Upper lobe of left lung (tissue), 6 donors: ENCODE measurements at regions not wholly inside any gene's neighbourhood (a gene's known extent, or its start where the extent isn't known, plus 50 kb on each side); places are given as distances from the start of the nearest gene placed in this dataset.

Experiments used
- ATAC-seq, 2 donors: fragments of 200-7000 bp; cut with Tn5 transposase; one replicate each; pipeline ENCODE4 v1.9.1; 2022; ENCODE audit warnings: mild to moderate bottlenecking in 2 of 2, moderate library complexity in 2 of 2; ENCODE audit not compliant: low FRiP score in 2 of 2
- DNase-seq, 2 donors: peaks; one replicate each; pipeline ENCODE4 v3.0.0-alpha.2; 2019 to 2020
- H3K27ac ChIP-seq, 4 donors: fragments of 200-600 bp; sonication (generic); one replicate each; pipeline ENCODE4 v1.5.1; 2016 to 2019
- H3K27me3 ChIP-seq, 4 donors: fragments of 200-600 bp; sonication (generic); one replicate each; pipeline ENCODE4 v1.5.1; 2017 to 2019
- H3K36me3 ChIP-seq, 4 donors: fragments of 200-600 bp; sonication (generic); one replicate each; pipeline ENCODE4 v1.5.1; 2016 to 2019
- H3K4me1 ChIP-seq, 4 donors: fragments of 200-600 bp; sonication (generic); one replicate each; pipeline ENCODE4 v1.5.1; 2018 to 2019
- H3K4me3 ChIP-seq, 4 donors: fragments of 200-600 bp; sonication (generic); one replicate each; pipeline ENCODE4 v1.5.1; 2017 to 2019; ENCODE audit warnings: mild to moderate bottlenecking in 2 of 4, moderate library complexity in 1 of 4
- H3K9me3 ChIP-seq, 4 donors: fragments of 200-600 bp; sonication (generic); one replicate each; pipeline ENCODE4 v1.5.1; 2018 to 2019
- EP300 ChIP-seq, 4 donors: sonication (generic); formaldehyde crosslinking; IDR thresholded peaks; one replicate each; pipeline ENCODE4 v1.5.1; 2017; ENCODE audit warnings: antibody characterized with exemption in 4 of 4, control low read depth in 2 of 4
- POLR2A ChIP-seq, 4 donors: fragments of 450-650 bp; IDR thresholded peaks; one replicate each; pipeline ENCODE4 v1.5.1; 2016 to 2017; ENCODE audit warnings: antibody characterized with exemption in 4 of 4, mild to moderate bottlenecking in 2 of 4
- POLR2AphosphoS5 ChIP-seq, 2 donors: sonication (generic); formaldehyde crosslinking; IDR thresholded peaks; one replicate each; pipeline ENCODE4 v1.5.1; 2017; ENCODE audit warnings: antibody characterized with exemption in 2 of 2
- WGBS, 2 donors: methylation state at CpG; one replicate each; pipeline ENCODE4 v1.1.5; 2017 to 2018; 5-methylcytosine and 5-hydroxymethylcytosine counted together
- TF ChIP-seq, protein P1 (sequence below), 6 experiments: fragments of 450-650 bp in 4 of 6; fragments of 200-600 bp in 2 of 6; sonication (generic) in 2 of 6; IDR thresholded peaks; one replicate each; pipeline ENCODE4 v1.5.1; 2016 to 2019; ENCODE audit warnings: antibody characterized with exemption in 6 of 6
- donor health status: DM: no; HTN: no; CAD: no; lungs with moderate emphysema.
- donor health status: DM: no; HTN: yes; CAD: no; lungs with severe emphysema.

DNA sequence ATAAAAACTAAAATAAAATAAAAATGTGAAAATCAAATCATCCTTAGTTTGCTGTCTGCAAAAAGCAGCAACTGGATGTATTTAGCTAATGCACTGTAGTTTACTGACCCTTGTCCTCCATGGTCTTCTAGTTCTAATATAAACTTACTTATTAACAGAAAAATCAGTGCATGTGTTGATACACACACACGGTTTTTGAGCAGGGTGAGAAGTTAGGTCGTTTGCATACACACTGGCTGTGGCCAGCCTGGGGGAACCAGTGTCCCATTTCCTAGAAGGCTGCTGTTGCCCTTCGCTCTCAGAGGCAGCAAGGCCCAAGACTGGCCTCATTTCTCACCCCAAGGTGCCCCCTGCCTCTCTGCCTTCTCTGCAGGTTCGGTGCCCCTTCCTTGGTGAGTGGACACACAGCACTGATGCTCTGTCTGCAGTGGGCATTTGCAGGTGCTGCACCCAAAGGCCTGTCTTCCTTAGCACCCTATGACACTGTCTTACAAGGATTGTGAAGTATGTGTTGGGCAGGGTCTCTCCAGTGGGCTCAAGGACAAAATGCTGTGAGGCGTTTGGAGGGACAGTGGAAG lies 168.5 kb downstream of the SCP2D1 start:
- H3K27me3 ChIP-seq: no peaks in the 10 kb centered on the region
- 54 to 68% methylated on average over 4 to 5 of the region's 5 CpGs for WGBS, 2 donors
- no peaks in the 10 kb centered on the region for H3K36me3 ChIP-seq
- no peak for ATAC-seq
- H3K27ac ChIP-seq: no peak overlapping the region
- no peak for DNase-seq
- no peak for TF ChIP-seq POLR2A (IDR thresholded peaks at IDR 0.05)
- TF ChIP-seq, protein P1, sequence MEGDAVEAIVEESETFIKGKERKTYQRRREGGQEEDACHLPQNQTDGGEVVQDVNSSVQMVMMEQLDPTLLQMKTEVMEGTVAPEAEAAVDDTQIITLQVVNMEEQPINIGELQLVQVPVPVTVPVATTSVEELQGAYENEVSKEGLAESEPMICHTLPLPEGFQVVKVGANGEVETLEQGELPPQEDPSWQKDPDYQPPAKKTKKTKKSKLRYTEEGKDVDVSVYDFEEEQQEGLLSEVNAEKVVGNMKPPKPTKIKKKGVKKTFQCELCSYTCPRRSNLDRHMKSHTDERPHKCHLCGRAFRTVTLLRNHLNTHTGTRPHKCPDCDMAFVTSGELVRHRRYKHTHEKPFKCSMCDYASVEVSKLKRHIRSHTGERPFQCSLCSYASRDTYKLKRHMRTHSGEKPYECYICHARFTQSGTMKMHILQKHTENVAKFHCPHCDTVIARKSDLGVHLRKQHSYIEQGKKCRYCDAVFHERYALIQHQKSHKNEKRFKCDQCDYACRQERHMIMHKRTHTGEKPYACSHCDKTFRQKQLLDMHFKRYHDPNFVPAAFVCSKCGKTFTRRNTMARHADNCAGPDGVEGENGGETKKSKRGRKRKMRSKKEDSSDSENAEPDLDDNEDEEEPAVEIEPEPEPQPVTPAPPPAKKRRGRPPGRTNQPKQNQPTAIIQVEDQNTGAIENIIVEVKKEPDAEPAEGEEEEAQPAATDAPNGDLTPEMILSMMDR (IDR thresholded peaks at IDR 0.05): no peak
- no peak for TF ChIP-seq POLR2AphosphoS5 (IDR thresholded peaks at IDR 0.05)
- TF ChIP-seq EP300 (IDR thresholded peaks at IDR 0.05): no peak
- H3K4me3 ChIP-seq: no peak overlapping the region
- no peaks in the 10 kb centered on the region for H3K9me3 ChIP-seq
- no peaks in the 10 kb centered on the region for H3K4me1 ChIP-seq

DNA sequence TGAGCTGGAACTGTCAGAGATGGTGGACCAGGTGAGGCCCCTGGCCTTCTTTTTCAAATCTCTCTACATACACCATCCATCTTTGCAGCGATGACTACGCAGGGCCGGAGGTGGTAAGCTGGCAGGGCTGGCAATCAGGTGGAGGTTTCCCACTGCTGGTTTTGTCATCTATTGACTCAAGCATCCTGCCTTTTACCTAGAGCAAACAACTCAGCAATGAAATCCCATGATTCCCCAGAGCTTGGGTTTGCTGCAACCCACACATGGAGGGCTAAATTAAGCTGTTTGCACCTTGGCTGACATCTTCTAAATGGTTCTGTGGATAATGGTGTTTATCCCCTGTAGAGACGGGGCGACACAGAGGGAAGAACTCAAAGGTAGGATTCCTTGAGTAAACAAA lies 170.2 kb downstream of the SCP2D1 start:
- WGBS, 2 donors: 87 to 88% methylated on average over 4 to 5 of the region's 5 CpGs
- H3K27ac ChIP-seq: no peak overlapping the region
- no peak for TF ChIP-seq POLR2A (IDR thresholded peaks at IDR 0.05)
- TF ChIP-seq EP300 (IDR thresholded peaks at IDR 0.05): no peak
- TF ChIP-seq, protein P1 (IDR thresholded peaks at IDR 0.05): no peak
- no peak for TF ChIP-seq POLR2AphosphoS5 (IDR thresholded peaks at IDR 0.05)
- ATAC-seq (no peak), DNase-seq (no peak)
- no peaks in the 10 kb centered on the region for H3K9me3 ChIP-seq
- no peaks in the 10 kb centered on the region for H3K36me3 ChIP-seq
- no peak overlapping the region for H3K4me3 ChIP-seq
- H3K27me3 ChIP-seq: no peaks in the 10 kb centered on the region
- H3K4me1 ChIP-seq: no peaks in the 10 kb centered on the region

DNA sequence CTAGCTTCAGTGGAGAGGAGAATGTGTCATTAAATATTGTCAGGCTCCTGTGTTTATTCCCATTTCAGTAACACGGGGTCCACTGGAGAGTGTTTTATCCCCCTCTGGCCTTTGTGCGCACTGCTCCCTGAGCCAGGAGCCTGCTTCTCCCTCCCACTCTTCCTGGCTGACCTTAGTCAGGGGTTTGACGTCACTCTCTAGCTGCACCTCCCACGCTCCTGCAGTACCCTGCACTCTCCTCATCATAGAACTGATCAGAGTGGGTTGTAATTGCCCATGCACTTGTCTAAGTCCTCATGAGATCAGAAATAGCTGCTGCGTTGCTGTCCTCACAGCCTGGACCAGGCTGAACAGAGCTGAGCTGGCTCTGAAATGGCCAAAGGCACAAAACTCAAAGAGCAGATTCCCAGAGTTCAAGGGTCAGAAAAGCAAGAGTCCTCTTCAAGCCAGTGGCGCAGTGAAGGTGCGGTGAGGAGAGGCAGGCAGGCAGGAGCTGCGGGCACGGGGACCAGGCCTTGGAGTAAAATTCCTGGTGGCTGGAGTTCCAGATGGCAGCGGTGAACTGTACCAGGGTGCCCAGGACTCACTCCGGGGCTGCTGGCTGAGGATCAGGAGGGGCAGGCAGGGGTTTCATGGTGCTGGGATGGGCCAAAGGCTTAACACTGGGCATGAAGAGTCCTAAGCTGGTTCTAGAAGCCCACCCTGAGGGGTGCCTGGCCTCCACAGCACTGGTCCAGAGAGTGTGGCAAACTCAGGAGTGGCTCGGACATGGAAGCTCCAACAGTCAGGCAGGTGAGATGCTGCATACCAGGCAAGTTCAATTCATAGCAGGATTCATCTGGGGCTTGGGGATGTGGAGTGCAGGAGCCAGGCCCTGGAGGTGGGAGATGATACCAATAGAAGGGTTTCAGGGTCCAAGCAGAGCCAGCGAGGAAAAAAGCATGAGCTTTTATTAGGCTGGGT lies 170.9 kb downstream of the SCP2D1 start:
- peak in 1 of 2 donors; percentile 32 for ATAC-seq
- no peak overlapping the region for H3K27ac ChIP-seq

DNA sequence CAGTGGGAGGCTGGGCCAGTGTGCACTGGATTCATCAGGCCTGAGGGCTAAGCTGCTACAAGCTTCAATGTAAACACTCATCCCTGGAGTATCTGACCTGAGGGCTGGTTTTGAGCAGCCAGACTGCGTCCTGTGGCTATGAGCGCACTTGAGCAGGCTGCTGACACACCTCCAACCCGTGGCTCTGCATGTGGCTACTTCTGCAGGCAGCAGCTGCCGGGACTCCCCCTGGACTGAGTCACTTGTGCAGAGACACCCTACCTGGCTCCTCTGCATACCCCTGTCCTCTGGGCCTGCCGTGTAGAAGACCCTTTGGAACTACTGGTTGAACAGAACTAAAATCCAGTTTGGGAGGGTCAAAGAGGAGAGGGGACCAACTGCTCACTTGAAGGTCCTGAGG lies 172.0 kb downstream of the SCP2D1 start:
- no peak for TF ChIP-seq EP300 (IDR thresholded peaks at IDR 0.05)
- TF ChIP-seq, protein P1 (IDR thresholded peaks at IDR 0.05): no peak
- TF ChIP-seq POLR2AphosphoS5 (IDR thresholded peaks at IDR 0.05): no peak
- TF ChIP-seq POLR2A (IDR thresholded peaks at IDR 0.05): no peak
- no peak overlapping the region for H3K4me3 ChIP-seq
- 20 to 85% methylated on average over 1 to 5 of the region's 5 CpGs for WGBS, 2 donors
- H3K27me3 ChIP-seq: no peaks in the 10 kb centered on the region
- no peak overlapping the region for H3K27ac ChIP-seq
- no peaks in the 10 kb centered on the region for H3K9me3 ChIP-seq
- H3K36me3 ChIP-seq: no peaks in the 10 kb centered on the region
- ATAC-seq: no peak
- DNase-seq: no peak
- no peaks in the 10 kb centered on the region for H3K4me1 ChIP-seq

More for the DNA sequence above, 170.9 kb downstream of the SCP2D1 start:
- Histone ChIP-seq H3K27me3 (no peaks in the 10 kb centered on the region), H3K4me1 (no peaks in the 10 kb centered on the region), H3K4me3 (no peak overlapping the region), H3K9me3 (no peaks in the 10 kb centered on the region), H3K36me3 (no peaks in the 10 kb centered on the region)
- 71 to 75% methylated on average over 13 of the region's 13 CpGs for WGBS, 2 donors
- TF ChIP-seq, protein P1 (IDR thresholded peaks at IDR 0.05): no peak
- no peak for DNase-seq
